22Rv1 (cell line): ENCODE measurements at regions not wholly inside any gene's neighbourhood (a gene's known extent, or its start where the extent isn't known, plus 50 kb on each side); places are given as distances from the start of the nearest gene placed in this dataset.

ENCODE experiments used
- H3K27ac ChIP-seq: fragments of 450-650 bp; 2 replicates; pipeline ENCODE4 v1.5.1; 2017
- ZFX ChIP-seq: fragments of 450-650 bp; IDR thresholded peaks from 2 replicates; pipeline ENCODE4 v1.6.1; 2017; ENCODE audit warnings: antibody characterized with exemption, borderline replicate concordance
- TF ChIP-seq, protein P1 (sequence below): fragments of 450-650 bp; IDR thresholded peaks from 2 replicates; pipeline ENCODE4 v1.5.1; 2017; ENCODE audit warnings: mild to moderate bottlenecking

DNA sequence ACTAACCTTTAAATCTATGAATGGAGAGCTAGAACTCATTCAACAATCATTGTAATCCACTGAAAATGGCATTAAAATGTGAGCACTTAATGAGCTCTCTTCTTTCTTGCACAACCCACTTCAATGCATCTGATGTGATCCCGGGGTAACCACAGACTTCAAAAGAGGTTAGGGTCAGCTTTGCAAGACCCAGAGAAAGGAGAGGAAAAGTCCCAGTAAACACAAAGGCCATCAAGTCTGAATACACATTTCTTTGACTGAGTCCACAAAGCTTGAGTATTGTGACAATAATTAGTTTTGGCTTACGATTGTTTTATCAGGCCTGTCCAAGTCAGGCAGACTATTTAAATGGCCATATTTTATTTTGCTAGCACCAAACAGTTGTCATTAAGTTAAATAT, 148.8 kb upstream of the ZNF608 start:
- H3K27ac ChIP-seq: no peak overlapping the region
- no peak for TF ChIP-seq ZFX
- TF ChIP-seq, protein P1, sequence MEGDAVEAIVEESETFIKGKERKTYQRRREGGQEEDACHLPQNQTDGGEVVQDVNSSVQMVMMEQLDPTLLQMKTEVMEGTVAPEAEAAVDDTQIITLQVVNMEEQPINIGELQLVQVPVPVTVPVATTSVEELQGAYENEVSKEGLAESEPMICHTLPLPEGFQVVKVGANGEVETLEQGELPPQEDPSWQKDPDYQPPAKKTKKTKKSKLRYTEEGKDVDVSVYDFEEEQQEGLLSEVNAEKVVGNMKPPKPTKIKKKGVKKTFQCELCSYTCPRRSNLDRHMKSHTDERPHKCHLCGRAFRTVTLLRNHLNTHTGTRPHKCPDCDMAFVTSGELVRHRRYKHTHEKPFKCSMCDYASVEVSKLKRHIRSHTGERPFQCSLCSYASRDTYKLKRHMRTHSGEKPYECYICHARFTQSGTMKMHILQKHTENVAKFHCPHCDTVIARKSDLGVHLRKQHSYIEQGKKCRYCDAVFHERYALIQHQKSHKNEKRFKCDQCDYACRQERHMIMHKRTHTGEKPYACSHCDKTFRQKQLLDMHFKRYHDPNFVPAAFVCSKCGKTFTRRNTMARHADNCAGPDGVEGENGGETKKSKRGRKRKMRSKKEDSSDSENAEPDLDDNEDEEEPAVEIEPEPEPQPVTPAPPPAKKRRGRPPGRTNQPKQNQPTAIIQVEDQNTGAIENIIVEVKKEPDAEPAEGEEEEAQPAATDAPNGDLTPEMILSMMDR: no peak

DNA sequence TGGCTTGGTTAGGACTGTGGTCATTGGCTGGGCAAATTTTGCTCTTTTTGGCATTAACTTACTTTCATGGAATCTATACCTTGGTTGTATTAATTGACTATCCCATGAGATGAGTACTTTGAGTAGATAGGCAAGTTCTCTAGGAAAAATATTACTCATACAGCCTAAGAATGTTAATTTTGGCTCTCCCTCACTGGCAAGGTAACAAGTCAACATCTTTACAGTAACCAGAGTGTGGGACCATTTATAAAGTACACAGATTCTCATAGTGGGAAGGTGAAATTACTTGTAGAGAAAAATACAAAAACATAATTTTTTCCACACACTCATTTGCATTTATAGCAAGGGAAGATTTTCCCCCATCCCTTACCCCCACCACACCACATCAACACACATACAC, 154.6 kb upstream of the ZNF608 start:
- TF ChIP-seq ZFX: no peak
- TF ChIP-seq, protein P1: no peak

DNA sequence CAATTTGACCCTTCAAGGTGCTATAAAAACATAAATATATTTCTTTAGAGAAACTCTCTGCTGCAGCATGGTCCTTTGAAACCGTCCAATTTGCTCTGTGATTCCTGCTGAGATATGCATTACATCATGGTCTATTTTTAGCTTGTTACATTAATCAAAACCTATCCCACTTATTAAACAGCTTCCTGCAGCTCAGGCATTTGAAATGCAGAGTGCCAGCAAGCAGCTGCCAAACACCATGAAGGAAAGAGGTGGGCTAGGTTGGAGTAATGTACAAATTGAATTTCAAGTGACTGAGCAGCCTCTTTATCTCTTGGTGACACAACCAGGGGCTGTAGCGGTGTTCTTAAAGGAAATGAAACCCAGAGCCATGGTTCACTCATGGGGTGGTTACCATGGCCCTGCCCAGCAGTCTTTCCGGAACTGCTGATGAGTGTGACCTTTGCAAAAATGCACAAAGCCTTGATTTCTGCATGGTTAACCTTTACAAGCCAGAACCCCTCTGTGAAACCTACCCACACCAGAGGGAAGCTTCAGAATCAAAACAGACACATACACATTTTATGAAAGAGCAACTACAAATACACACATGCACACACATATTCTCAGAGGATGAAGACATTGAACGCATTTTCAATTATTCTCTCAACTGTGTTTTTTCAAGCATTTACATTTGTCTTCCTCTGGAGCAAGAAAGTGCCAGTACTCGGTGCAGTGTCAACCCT, 155.8 kb upstream of the ZNF608 start:
- H3K27ac ChIP-seq: peak overlapping the region; percentile 76
- TF ChIP-seq, protein P1: no peak

More for the DNA sequence above, 154.6 kb upstream of the ZNF608 start:
- peak overlapping the region; percentile 76 for H3K27ac ChIP-seq

DNA sequence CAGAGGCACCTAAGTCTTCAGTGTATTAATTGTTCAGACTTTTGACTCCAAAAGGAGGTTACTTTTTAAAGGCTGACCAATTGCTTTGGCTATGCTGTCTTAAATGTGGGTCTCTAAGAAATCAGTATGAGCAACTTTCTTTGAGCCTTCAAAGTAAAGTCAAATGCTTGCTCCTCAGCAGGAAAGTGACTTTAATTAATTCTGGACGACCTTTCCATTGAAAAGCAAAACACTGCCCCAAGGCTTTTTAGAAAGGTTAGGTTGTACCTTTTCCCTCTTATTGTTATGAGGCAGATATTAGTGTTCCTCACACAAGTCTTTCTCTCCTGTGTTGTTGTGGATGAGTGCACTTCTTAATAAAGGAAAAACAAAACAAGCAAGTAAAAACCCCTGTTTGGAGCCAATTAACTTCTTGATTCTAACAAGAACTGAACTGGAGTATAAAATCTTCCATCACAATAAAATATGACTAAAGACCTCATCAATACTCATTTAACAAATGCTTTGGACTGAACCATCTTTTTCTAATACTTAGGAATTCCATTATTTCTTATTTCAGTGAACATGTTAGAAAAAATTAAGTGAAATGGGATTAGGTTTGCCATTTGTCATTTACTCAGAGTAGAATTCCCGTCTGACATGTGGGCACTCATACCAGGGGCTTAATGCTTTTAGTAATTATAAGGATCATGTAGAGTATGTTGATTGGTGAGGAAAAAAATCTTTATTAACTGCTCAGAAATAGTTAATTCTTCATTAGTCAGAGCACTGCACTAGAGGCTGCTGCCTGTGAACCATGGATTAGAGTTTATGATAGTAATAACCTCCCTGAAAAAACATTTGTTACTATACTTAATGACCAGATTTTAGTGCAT, 159.1 kb upstream of the ZNF608 start:
- TF ChIP-seq ZFX: no peak
- TF ChIP-seq, protein P1: no peak
- H3K27ac ChIP-seq: peak overlapping the region; percentile 88

DNA sequence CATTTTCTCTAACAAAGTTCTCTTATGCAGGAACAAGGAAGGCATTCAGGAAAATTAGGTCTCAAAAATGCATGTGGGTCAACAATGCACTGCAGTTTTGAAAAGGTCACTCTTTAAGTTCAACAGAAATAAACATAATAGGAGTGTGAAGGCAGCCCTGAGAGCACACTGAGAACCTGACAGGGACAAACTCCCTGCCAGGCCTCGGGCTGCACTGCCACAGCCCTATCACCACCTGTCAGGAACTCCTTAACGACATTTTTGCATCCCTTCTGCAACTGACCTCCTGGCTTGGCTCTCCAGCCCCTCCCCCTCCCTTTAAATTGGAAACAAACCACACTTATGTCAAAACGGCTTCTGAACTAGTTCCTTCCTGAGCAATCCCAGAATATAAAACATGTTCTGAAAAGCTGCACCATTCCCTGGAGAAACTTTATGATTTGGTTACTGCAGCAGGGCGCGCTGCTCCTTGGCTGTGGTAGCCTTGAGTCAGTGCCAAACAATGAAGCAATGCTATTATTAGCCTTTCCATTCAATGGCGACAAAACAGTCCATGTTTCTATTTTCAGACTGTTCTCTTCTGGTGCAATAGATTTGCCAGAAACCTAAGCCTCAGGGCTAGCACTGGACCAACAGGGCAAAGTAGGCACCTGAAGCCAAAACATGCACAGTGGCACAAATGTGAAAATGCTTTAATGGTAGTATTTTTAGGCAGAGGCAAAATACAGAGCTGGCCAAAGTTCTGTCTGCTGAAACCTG, 160.1 kb upstream of the ZNF608 start:
- TF ChIP-seq ZFX: no peak
- TF ChIP-seq, protein P1: 0 out of 2 replicates have a peak, but pooled peaks have one; percentile 9
- peak overlapping the region; percentile 88 for H3K27ac ChIP-seq

DNA sequence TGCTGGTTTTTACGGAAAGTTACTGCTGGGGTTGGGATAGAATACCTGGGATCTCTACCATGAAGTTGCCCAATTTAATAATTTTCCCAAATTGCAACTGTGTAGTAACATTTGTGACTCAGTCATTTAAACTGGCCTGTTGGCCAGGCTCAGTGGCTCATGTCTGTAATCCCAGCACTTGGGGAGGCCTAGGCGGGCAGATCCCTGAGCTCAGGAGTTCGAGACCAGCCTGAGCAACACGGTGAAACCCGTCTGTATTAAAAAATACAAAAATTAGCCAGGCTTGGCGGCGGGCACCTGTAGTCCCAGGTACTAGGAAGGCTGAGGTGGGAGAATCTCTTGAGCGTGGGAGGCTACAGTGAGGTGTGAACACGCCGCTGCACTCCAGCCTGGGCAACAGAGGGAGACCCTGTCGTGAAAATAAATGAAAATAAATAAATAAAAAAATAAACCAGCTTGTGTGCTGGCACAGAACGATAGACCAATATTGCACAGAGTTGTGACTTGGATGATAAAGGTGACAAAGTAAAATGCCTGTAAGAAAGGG, 160.7 kb upstream of the ZNF608 start:
- H3K27ac ChIP-seq: peak overlapping the region; percentile 88

More for the DNA sequence above, 160.7 kb upstream of the ZNF608 start:
- TF ChIP-seq, protein P1: no peak
- no peak for TF ChIP-seq ZFX
